BE2C (cell line): ENCODE measurements at regions not wholly inside any gene's neighbourhood (a gene's known extent, or its start where the extent isn't known, plus 50 kb on each side); places are given as distances from the start of the nearest gene placed in this dataset.
"Not testable (repeated sequence)": the region's sequence is repeated elsewhere in the genome, so short reads cannot be mapped to it uniquely, and the experiment has no call there.

Source experiments
- DNase-seq: peaks from one replicate; pipeline ENCODE4 v3.0.0-alpha.2; 2020
- H3K27me3 ChIP-seq: fragments of 250-450 bp; sonication (Bioruptor Pico); 2 replicates; pipeline ENCODE4 v1.5.1; 2020; ENCODE audit warnings: mild to moderate bottlenecking
- H3K36me3 ChIP-seq: fragments of 250-450 bp; sonication (Bioruptor Pico); 2 replicates; pipeline ENCODE4 v1.5.1; 2020; ENCODE audit warnings: mild to moderate bottlenecking
- H3K4me1 ChIP-seq: fragments of 250-450 bp; sonication (Bioruptor Pico); 2 replicates; pipeline ENCODE4 v1.5.1; 2020
- H3K4me3 ChIP-seq: 2 replicates; pipeline ENCODE4 v1.5.1; 2011; ENCODE audit warnings: low read depth, low read length
- H3K9me3 ChIP-seq: fragments of 250-450 bp; sonication (Bioruptor Pico); 2 replicates; pipeline ENCODE4 v1.5.1; 2020
- CTCF ChIP-seq: IDR thresholded peaks from 2 replicates; pipeline ENCODE4 v1.5.1; 2012; ENCODE audit warnings: mild to moderate bottlenecking, low read depth, low read length

GRCh38 chr2:8141079-8141707 is 540.7 kb upstream of the ID2 start:
- Histone ChIP-seq H3K4me1 (no peaks in the 10 kb centered on the region), H3K36me3 (no peaks in the 10 kb centered on the region), H3K27me3 (no peaks in the 10 kb centered on the region), H3K9me3 (no peaks in the 10 kb centered on the region), H3K4me3 (no peak overlapping the region)
- no peak for DNase-seq
- no peak for TF ChIP-seq CTCF

GRCh38 chr2:8141780-8142179 is 540.1 kb upstream of the ID2 start:
- TF ChIP-seq CTCF: no peak
- Histone ChIP-seq H3K4me3 (no peak overlapping the region), H3K9me3 (no peaks in the 10 kb centered on the region), H3K4me1 (no peaks in the 10 kb centered on the region), H3K27me3 (no peaks in the 10 kb centered on the region), H3K36me3 (no peaks in the 10 kb centered on the region)
- no peak for DNase-seq

DNA sequence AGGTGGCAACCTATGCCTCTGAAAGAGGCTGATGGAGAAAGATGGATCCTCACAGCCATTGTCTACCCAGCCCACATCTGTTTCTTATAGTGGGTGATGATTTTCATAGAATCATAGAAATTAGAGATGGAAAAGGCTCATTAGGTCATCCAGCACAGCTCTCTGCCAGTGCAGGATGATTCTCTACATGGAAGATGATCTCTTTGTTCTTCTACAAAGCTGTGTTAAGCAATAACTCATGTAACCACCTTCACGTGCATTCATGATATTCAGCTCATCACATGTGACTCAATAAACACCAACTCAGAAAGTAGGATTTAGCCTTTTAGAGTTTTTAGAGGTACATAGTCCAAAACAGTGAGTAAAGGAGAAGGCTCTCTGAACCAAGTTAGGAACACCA is 539.4 kb upstream of the ID2 start:
- no peak for TF ChIP-seq CTCF
- Histone ChIP-seq H3K4me1 (no peaks in the 10 kb centered on the region), H3K4me3 (no peak overlapping the region), H3K36me3 (no peaks in the 10 kb centered on the region), H3K9me3 (no peaks in the 10 kb centered on the region), H3K27me3 (no peaks in the 10 kb centered on the region)
- no peak for DNase-seq

DNA sequence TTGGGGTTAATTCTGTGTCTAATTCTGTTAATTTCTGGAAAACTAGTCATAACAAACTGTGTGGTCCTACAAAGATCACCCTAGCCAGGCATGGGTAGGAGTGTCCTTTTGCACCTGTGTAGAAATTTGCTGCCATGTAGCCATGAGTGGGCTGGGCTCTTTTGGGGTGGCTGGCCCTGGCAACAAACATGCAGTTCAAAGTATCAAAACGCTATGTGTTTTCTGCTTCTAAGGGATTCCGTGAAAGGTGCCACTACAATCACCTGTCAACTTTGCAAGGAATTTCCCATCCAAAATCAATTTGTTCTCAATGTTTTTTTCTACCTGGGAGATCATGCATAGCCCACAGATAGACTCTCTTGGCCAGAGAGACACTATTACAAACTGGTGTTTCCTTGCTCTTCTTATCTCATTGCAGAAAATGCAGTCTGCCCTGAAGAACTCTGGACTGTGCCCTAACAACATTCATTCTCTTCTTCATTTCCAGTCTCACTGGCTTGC is 537.7 kb upstream of the ID2 start:
- H3K4me1 ChIP-seq: no peaks in the 10 kb centered on the region
- DNase-seq: no peak

GRCh38 chr2:8144785-8145184 is 537.1 kb upstream of the ID2 start:
- Histone ChIP-seq H3K36me3 (no peaks in the 10 kb centered on the region), H3K4me3 (no peak overlapping the region), H3K27me3 (no peaks in the 10 kb centered on the region), H3K4me1 (no peaks in the 10 kb centered on the region), H3K9me3 (no peaks in the 10 kb centered on the region)
- TF ChIP-seq CTCF: no peak
- no peak for DNase-seq

More for the DNA sequence above, 537.7 kb upstream of the ID2 start:
- no peak overlapping the region for H3K4me3 ChIP-seq
- no peaks in the 10 kb centered on the region for H3K36me3 ChIP-seq
- H3K9me3 ChIP-seq: no peaks in the 10 kb centered on the region
- no peaks in the 10 kb centered on the region for H3K27me3 ChIP-seq
- TF ChIP-seq CTCF: no peak

GRCh38 chr2:8145375-8145774 is 536.5 kb upstream of the ID2 start:
- H3K36me3 ChIP-seq, H3K4me3 ChIP-seq, DNase-seq, H3K27me3 ChIP-seq, H3K4me1 ChIP-seq, H3K9me3 ChIP-seq: not testable (repeated sequence)
